Body of pancreas (tissue), 4 donors: ENCODE measurements at regions not wholly inside any gene's neighbourhood (a gene's known extent, or its start where the extent isn't known, plus 50 kb on each side); places are given as distances from the start of the nearest gene placed in this dataset.
A peak's percentile ranks its signal among the peaks of the same experiment; 100 is the strongest.

Experiments used
- ATAC-seq: fragments of 150-250 bp; one replicate; pipeline ENCODE4 v1.9.1; 2016
- DNase-seq, 4 donors: peaks; one replicate each; pipeline ENCODE4 v3.0.0-alpha.2; 2019
- H3K27ac ChIP-seq, 4 donors: fragments of 200-600 bp; sonication (generic); 1 replicate in 3 of 4; 2 replicates in 1 of 4; pipeline versions ENCODE4 v1.5.1 to v1.6.1; 2016 to 2019; ENCODE audit warnings: mild to moderate bottlenecking in 1 of 4, mixed read lengths in 1 of 4, moderate library complexity in 1 of 4
- H3K27me3 ChIP-seq, 2 donors: fragments of 200-600 bp; sonication (generic); one replicate each; pipeline ENCODE4 v1.6.0; 2016; ENCODE audit warnings: mild to moderate bottlenecking in 1 of 2
- H3K36me3 ChIP-seq, 2 donors: fragments of 200-600 bp; sonication (generic); replicated peaks in 1 of 2; 2 replicates each; pipeline ENCODE4 v1.5.1; 2016; ENCODE audit warnings: low read depth in 2 of 2; ENCODE audit not compliant: insufficient read depth in 1 of 2
- H3K4me1 ChIP-seq: fragments of 200-600 bp; sonication (generic); one replicate; pipeline ENCODE4 v1.6.0; 2016
- H3K4me3 ChIP-seq, 2 donors: fragments of 200-600 bp; sonication (generic); 1 replicate in 1 of 2; 2 replicates in 1 of 2; pipeline ENCODE4 v1.5.1; 2016 to 2019
- H3K9me3 ChIP-seq, 3 donors: fragments of 200-600 bp; sonication (generic); 1 replicate in 2 of 3; 2 replicates in 1 of 3; pipeline ENCODE4 v1.5.1; 2016
- CTCF ChIP-seq, 7 experiments: fragments of 450-650 bp in 4 of 7; fragments of 200-600 bp in 3 of 7; sonication (generic) in 3 of 7; IDR thresholded peaks; one replicate each; pipeline ENCODE4 v1.5.1; 2016 to 2019; ENCODE audit warnings: antibody characterized with exemption in 7 of 7
- POLR2A ChIP-seq, 3 donors: fragments of 450-650 bp; IDR thresholded peaks; one replicate each; pipeline ENCODE4 v1.6.1; 2016; ENCODE audit warnings: antibody characterized with exemption in 3 of 3, mild to moderate bottlenecking in 2 of 3
- WGBS, 2 donors: methylation state at CpG; one replicate each; pipeline ENCODE4 v1.1.5; 2017; 5-methylcytosine and 5-hydroxymethylcytosine counted together
- intact Hi-C: fragments of 100-400 bp; cut with DNase I; formaldehyde crosslinking; loops from one replicate; pipeline ENCODE4 v1.15.1; 2023

- no peak for TF ChIP-seq CTCF (IDR thresholded peaks at IDR 0.05)
- TF ChIP-seq POLR2A (IDR thresholded peaks at IDR 0.05): no peak
- Histone ChIP-seq H3K9me3 (no peaks in the 10 kb centered on the region), H3K36me3 (no peaks in the 10 kb centered on the region), H3K27me3 (no peaks in the 10 kb centered on the region), H3K27ac (no peak overlapping the region), H3K4me1 (peaks cover 6% of the 10 kb centered on the region), H3K4me3 (no peak overlapping the region)
- WGBS, 2 donors: 37 to 41% methylated on average over 5 of the region's 5 CpGs
- DNase-seq: no peak
- no peak for ATAC-seq
- intact Hi-C loops: loop anchor here (5.0 kb wide), 1 partner anchor 254 kb away; no protein-coding TSS in a partner anchor
Measured at GRCh38 chr17:65297916-65298315, 160.7 kb downstream of the RGS9 start.

DNA sequence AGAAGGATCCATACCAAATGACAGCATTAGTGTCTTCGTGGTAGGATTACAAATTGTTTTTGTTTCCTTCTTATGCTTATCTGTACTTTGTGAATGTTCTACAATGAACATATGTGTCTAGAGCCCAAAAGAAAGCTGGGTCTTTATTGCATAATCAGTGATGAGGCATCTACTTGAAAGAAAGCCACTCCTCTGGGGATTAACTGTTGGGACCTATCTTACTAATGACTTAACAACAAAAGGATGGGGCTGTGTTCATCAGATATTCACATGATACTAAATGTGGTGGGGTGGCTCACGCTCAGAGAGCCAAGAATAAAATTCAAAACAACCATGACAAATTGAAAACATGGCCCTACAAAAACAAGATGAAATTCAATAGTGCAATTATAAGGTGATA, 160.2 kb downstream of the RGS9 start:
- no peak for ATAC-seq
- H3K4me3 ChIP-seq: no peak overlapping the region
- 60 to 62% methylated on average over 2 of the region's 2 CpGs for WGBS, 2 donors
- no peaks in the 10 kb centered on the region for H3K36me3 ChIP-seq
- DNase-seq: no peak
- peaks cover 6% of the 10 kb centered on the region for H3K4me1 ChIP-seq
- intact Hi-C loops: loop anchor here (5.0 kb wide), 1 partner anchor 255 kb away; no protein-coding TSS in a partner anchor
- no peaks in the 10 kb centered on the region for H3K27me3 ChIP-seq
- no peaks in the 10 kb centered on the region for H3K9me3 ChIP-seq
- TF ChIP-seq POLR2A (IDR thresholded peaks at IDR 0.05) (no peak), CTCF (IDR thresholded peaks at IDR 0.05) (no peak)
- no peak overlapping the region for H3K27ac ChIP-seq

DNA sequence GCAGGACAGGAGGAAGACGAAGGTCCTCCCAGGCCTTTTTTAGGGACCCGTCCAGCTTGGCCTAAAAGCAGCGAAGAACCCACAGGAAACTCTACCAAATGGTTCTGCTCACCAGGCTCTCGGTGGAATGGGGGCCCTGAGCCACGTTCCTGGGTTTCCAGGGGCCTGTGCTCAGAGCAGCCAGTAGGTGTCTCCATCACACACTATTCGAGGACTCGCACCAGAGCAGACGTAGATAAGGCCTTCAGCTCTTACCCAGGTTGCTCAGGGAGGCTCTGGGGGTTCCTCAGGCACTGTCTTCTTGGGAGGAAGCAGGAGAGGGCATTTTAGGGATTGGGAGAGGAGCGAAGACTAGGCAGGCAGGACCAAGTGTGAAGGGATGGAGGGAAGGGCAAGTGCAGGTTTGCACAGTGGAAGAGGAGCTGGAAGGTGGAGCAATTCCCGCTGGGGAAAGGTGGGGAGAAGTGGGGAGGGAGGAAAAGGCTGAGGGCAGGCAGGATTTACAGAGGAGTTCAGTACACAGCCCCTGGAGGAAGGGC, 157.1 kb downstream of the RGS9 start:
- Histone ChIP-seq H3K4me3 (no peak overlapping the region), H3K4me1 (peaks cover 6% of the 10 kb centered on the region), H3K27me3 (no peaks in the 10 kb centered on the region), H3K36me3 (no peaks in the 10 kb centered on the region), H3K9me3 (no peaks in the 10 kb centered on the region), H3K27ac (no peak overlapping the region)
- WGBS, 2 donors: 11 to 13% methylated on average over 7 to 10 of the region's 10 CpGs
- TF ChIP-seq POLR2A (IDR thresholded peaks at IDR 0.05): no peak
- TF ChIP-seq CTCF (IDR thresholded peaks at IDR 0.05): peak; percentile 57 to 82 (median 70)
- DNase-seq (peak; percentile 62 to 70 (median 68)), ATAC-seq (peak; percentile 74)
- intact Hi-C loops: no loop called here

DNA sequence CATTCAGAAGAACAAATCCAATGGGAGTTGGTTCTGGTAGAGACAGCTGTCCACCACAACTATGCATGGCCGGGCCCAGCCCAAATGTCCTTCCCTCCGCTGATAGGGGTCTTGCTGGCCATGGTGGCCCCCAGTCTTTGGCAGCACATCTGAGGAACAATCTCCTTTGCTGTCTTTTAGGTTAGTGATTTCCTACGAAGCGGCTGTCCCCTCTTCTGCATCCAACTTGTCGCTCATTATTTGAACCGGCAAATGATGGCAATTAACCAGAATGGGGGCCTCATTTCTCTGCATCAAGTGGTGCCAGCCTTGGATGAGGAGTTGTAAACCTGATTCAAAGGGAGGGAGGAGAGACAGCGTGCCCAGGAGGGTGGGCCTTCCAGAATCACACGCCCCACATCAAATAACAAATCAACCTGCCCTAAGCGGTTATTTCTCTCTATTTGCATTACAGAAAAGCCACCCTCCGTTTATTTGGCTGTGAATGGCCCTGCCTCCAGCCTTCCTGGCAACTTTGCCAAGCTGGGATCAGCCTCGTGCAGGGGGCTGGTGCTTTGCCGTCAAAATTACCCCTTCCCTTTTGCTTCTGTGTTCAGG, 156.5 kb downstream of the RGS9 start:
- 70 to 73% methylated on average over 11 to 12 of the region's 12 CpGs for WGBS, 2 donors
- ATAC-seq: no peak
- intact Hi-C loops: no loop called here

More for the DNA sequence above, 156.5 kb downstream of the RGS9 start:
- TF ChIP-seq POLR2A (IDR thresholded peaks at IDR 0.05) (no peak), CTCF (IDR thresholded peaks at IDR 0.05) (no peak)
- H3K9me3 ChIP-seq: no peaks in the 10 kb centered on the region
- H3K27me3 ChIP-seq: no peaks in the 10 kb centered on the region
- DNase-seq: no peak
- H3K36me3 ChIP-seq: no peaks in the 10 kb centered on the region
- peaks cover 6% of the 10 kb centered on the region for H3K4me1 ChIP-seq
- H3K27ac ChIP-seq: no peak overlapping the region
- no peak overlapping the region for H3K4me3 ChIP-seq
